ENCODE measurements at regions not wholly inside any gene's neighbourhood (a gene's known extent, or its start where the extent isn't known, plus 50 kb on each side); places are given as distances from the start of the nearest gene placed in this dataset.

DNA sequence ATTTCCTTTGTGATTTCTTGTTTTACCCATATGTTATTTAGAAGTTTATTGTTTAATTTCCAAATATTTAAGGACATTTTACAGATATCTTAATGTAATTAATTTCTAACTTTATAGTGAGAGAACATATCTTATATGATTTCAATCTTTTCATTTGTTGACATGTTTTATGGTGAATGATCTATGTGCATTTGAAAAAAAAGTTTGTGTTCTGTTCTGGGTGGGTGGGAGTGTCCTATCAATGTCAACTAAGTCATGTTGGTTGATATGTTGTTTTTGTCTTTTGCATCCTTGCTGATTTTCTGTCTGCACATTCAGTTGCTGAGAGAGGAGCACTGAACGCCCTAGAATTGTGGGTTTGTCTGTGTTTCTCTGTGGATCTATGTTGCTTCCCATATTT is 50.3 kb upstream of the CBFA2T3 start:
- H3K9ac ChIP-seq (ENCODE audit: low read length), result no peak overlapping the region
- peaks cover 10% of the 10 kb centered on the region for H3K27me3 ChIP-seq (replicated peaks; ENCODE audit: control insufficient read depth, insufficient read depth, low read length)
- no peaks in the 10 kb centered on the region for H3K4me1 ChIP-seq (ENCODE audit: control insufficient read depth, insufficient read depth, low read length)
- DNase-seq (ENCODE audit: low read depth), result no peak
- no peak overlapping the region for H3K4me3 ChIP-seq (ENCODE audit: low read length)
- H3K36me3 ChIP-seq (ENCODE audit: control insufficient read depth, insufficient read depth, low read length, severe bottlenecking), result no peaks in the 10 kb centered on the region
- peaks cover 49% of the 10 kb centered on the region for H3K9me3 ChIP-seq (ENCODE audit: control insufficient read depth, low read length)

DNA sequence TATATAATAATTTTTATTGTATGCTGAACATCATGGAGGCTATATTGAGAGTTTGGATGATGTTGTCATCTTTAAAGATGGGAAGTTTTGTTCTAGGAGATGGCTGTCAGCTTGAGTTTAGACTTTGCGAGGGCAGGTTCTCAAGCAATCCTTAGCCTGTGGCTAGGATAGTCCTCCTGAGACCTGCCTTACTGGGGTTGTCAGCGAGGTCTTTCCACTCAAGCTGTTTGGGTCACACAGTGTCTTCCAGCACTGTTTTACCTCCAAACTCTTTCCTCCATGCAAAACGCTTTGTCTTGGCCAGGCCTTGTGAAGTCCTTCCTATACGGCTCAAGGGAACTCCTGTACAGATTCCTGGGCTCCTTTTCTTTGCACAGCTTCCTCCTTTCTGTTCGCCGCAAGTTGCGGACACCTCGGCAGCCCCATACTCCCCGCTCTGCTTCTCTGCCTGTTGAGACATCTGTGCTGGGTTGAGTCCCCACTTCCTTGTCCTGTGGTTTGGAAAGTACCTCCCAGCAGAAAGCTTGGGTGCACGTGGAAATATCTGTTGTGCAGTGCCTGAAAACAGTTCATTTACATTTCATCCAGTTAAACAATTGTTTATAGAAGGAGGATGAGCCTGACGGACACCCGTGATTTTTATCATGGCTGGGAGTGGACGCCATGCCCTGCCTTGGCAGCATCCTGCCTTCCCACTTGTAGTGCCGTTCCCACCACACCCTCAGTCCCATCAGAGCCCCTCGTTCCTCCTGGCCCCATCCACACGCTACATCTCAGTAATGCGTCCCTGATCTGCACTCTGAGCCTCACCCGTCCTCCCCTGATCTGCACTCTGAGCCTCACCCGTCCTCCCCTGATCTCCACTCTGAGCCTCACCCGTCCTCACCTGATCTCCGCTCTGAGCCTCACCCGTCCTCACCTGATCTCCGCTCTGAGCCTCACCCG is 55.0 kb upstream of the CBFA2T3 start:
- H3K36me3 ChIP-seq (ENCODE audit: control insufficient read depth, insufficient read depth, low read length, severe bottlenecking), result no peaks in the 10 kb centered on the region
- H3K27me3 ChIP-seq (replicated peaks; ENCODE audit: control insufficient read depth, insufficient read depth, low read length), result peaks cover 21% of the 10 kb centered on the region
- no peak overlapping the region for H3K9ac ChIP-seq (ENCODE audit: low read length)
- peaks cover 28% of the 10 kb centered on the region for H3K9me3 ChIP-seq (ENCODE audit: control insufficient read depth, low read length)
- no peak for DNase-seq (ENCODE audit: low read depth)
- no peaks in the 10 kb centered on the region for H3K4me1 ChIP-seq (ENCODE audit: control insufficient read depth, insufficient read depth, low read length)
- no peak overlapping the region for H3K4me3 ChIP-seq (ENCODE audit: low read length)

DNA sequence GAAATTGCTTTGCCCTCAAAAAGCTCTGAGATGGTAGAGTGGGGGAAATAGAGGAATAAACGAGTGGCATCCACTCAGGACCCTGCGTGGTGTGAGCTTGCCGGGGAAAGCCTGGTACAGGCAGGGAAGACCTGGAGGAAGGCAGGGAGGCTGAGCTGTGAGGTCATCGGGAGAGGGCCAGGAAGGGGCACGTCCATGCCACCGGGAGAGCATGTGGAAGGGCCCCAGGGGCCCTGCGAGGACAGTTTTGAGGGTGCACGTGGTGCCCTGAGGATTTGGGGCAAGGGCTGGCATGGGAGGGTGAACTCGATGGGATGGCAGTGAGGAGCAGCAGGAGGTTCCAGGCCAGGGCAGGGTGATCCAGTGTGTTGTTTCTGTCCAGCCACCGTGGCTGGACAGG is 56.3 kb upstream of the CBFA2T3 start:
- no peak overlapping the region for H3K4me3 ChIP-seq (ENCODE audit: low read length)
- no peak overlapping the region for H3K9ac ChIP-seq (ENCODE audit: low read length)
- no peak for DNase-seq (ENCODE audit: low read depth)
- H3K4me1 ChIP-seq (ENCODE audit: control insufficient read depth, insufficient read depth, low read length), result no peaks in the 10 kb centered on the region
- H3K27me3 ChIP-seq (replicated peaks; ENCODE audit: control insufficient read depth, insufficient read depth, low read length), result peaks cover 30% of the 10 kb centered on the region
- H3K9me3 ChIP-seq (ENCODE audit: control insufficient read depth, low read length), result peaks cover 20% of the 10 kb centered on the region
- H3K36me3 ChIP-seq (ENCODE audit: control insufficient read depth, insufficient read depth, low read length, severe bottlenecking), result no peaks in the 10 kb centered on the region

DNA sequence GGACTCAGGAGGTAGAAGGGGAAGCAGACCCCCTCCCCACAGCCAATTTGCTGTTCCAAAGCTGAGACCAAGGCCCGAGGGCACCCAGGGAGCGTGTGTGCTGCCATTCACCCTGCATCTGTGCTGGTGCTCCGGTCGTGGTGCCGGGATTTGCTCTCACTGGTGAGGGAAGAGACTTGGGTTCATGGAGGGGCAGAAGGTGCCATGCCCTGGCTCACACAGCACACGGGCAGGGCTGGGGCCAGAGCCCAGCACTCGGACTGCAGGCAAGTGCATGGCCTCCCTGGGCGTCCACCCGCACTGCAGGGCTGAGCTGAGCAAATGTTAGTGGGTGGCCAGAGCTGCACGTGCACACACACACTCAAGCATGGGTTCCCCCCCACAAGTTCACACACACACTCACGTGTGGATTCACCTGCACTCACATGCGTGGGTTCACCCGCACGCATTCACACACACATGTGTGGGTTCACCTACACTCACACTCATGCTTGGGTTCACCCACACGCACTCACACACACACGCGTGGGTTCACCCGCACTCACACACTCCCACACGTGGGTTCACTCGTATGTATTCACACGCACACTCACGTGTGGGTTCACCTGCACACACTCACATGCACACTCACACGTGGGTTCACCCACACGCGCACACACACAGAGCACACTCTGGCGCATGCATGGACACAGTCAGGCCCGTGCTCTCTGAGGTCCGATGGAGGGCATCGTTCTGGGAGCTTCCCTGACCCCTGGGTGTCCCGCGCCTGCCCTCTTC is 57.0 kb upstream of the CBFA2T3 start:
- peaks cover 35% of the 10 kb centered on the region for H3K27me3 ChIP-seq (replicated peaks; ENCODE audit: control insufficient read depth, insufficient read depth, low read length)
- no peaks in the 10 kb centered on the region for H3K36me3 ChIP-seq (ENCODE audit: control insufficient read depth, insufficient read depth, low read length, severe bottlenecking)
- no peak overlapping the region for H3K9ac ChIP-seq (ENCODE audit: low read length)
- H3K4me1 ChIP-seq (ENCODE audit: control insufficient read depth, insufficient read depth, low read length), result no peaks in the 10 kb centered on the region
- H3K9me3 ChIP-seq (ENCODE audit: control insufficient read depth, low read length), result peaks cover 20% of the 10 kb centered on the region
- no peak overlapping the region for H3K4me3 ChIP-seq (ENCODE audit: low read length)
- DNase-seq (ENCODE audit: low read depth), result no peak

DNA sequence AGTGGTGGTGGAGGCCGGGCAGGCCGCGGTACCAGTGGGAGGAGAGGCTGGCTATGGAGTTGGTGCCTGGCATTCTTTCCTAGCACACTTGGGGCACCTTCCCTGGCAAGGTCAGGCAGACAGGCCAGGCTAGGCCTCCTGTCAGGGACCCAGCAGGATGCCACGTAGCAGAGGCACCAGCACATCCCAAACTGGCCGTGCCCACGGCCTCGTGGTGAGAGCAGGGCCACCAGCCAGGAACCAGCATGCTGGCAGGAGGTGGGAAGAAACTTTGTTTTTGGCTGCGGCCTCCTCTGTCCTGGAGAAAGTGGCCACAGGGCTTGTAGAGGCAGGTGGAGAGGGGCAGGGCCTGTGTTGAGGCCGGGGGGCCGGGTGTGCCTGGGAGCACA is 57.6 kb upstream of the CBFA2T3 start:
- Histone ChIP-seq H3K9me3 (ENCODE audit: control insufficient read depth, low read length) (peaks cover 20% of the 10 kb centered on the region), H3K4me3 (ENCODE audit: low read length) (no peak overlapping the region), H3K4me1 (ENCODE audit: control insufficient read depth, insufficient read depth, low read length) (no peaks in the 10 kb centered on the region), H3K36me3 (ENCODE audit: control insufficient read depth, insufficient read depth, low read length, severe bottlenecking) (no peaks in the 10 kb centered on the region), H3K9ac (ENCODE audit: low read length) (no peak overlapping the region), H3K27me3 (replicated peaks; ENCODE audit: control insufficient read depth, insufficient read depth, low read length) (peaks cover 40% of the 10 kb centered on the region)
- DNase-seq (ENCODE audit: low read depth), result no peak

DNA sequence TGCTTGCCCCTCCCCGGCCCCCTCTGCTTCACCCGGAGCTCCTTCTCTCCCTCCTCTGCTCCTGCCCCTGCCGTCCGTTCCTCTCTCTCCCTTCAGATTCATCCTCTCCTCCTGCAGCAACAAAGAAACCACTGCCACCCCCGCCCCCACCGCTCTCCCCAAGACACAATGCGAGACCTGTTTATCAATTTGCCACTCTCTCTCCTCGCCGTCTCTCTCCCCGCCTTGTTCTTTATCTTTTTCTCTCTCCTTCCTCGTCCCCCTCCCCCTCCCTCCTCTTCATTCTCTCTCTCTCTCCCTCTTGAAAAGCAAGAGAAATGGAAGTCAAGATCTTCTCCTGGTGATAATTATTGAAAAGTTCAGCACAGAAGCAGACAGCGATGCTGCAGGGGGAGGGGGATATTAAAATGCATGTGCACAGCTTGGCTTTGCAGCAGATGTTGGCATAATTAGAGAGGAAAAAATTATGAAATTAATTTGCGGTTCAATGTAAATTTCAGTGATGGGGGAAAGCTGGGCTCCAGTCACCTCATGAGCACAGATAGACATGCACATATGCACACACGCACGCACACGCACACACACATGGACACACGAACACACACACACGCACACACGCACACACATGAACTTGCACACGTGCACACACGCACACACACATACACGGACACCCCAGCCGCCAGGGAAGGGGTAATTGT is 58.1 kb upstream of the CBFA2T3 start:
- H3K4me3 ChIP-seq (ENCODE audit: low read length), result no peak overlapping the region
- DNase-seq (ENCODE audit: low read depth), result no peak
- peaks cover 20% of the 10 kb centered on the region for H3K9me3 ChIP-seq (ENCODE audit: control insufficient read depth, low read length)

DNA sequence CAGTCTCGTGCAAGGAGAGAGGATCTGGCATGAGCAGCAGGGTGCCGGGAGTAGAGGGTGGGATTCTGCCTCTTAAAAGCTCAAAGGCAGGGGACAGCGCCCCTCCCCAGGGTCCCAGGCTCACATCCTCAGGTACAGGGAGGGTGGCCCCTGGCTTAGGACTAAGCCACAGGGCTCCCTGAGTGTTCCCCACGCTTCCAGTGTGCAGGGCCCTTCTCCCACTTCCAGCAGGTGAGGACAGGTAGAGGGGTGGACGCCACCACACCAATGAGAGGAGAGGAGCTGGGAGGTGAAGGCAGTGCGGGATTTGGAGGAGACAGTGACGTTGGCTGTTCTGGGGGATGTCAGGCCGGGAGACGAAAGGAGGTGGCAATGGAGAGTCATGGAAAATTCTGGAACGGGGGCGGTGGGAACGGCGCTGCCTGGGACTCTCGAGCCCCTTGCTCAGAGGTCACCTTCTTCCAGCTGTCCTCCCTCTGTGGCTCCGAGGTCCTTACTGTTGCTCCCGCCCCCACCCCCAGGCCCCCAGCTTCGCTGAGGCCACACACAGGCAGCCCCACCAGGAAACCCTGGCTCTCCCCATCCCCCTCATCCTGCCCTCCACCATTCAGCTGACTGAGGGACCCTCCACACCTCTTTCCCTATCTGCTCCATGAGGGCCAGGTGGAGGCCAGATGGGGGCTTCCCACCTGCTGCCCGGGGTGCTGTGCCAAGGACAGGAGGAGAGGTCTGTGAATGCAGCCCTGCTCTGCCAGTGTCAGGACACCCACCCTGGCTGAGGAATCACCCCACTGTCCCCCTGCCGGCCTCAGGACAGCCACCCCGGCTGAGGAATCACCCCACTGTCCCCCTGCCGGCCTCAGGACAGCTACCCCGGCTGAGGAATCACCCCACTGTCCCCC is 57.7 kb upstream of the ACSF3 start:
- no peak for DNase-seq (ENCODE audit: low read depth)
- H3K4me1 ChIP-seq (ENCODE audit: control insufficient read depth, insufficient read depth, low read length), result no peaks in the 10 kb centered on the region
- H3K4me3 ChIP-seq (ENCODE audit: low read length), result no peak overlapping the region
- H3K27me3 ChIP-seq (replicated peaks; ENCODE audit: control insufficient read depth, insufficient read depth, low read length), result peaks cover 48% of the 10 kb centered on the region
- no peaks in the 10 kb centered on the region for H3K36me3 ChIP-seq (ENCODE audit: control insufficient read depth, insufficient read depth, low read length, severe bottlenecking)
- no peak overlapping the region for H3K9ac ChIP-seq (ENCODE audit: low read length)
- H3K9me3 ChIP-seq (ENCODE audit: control insufficient read depth, low read length), result peaks cover 15% of the 10 kb centered on the region

More for the DNA sequence above, 58.1 kb upstream of the CBFA2T3 start:
- H3K9ac ChIP-seq (ENCODE audit: low read length), result no peak overlapping the region
- peaks cover 40% of the 10 kb centered on the region for H3K27me3 ChIP-seq (replicated peaks; ENCODE audit: control insufficient read depth, insufficient read depth, low read length)
- H3K4me1 ChIP-seq (ENCODE audit: control insufficient read depth, insufficient read depth, low read length), result no peaks in the 10 kb centered on the region
- H3K36me3 ChIP-seq (ENCODE audit: control insufficient read depth, insufficient read depth, low read length, severe bottlenecking), result no peaks in the 10 kb centered on the region

DNA sequence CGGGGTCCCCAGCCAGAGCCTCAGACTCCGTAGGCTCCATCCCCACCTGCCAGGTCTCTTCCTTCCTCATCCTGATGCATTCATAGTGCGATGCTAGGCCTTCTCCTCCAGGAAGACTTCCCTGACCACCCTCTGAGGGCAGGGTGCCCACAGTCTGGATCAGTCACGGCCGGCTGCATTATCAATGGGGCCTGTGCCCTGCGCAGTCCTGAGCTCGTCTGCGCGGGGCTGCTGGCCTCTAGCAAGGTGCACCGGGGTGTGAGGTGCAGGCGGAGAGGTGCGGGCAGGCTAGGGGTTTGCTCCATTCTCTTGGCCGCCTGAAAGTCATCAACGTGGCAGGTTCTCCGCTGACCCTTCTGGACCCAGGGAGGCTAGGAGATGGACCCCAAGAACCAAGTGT is 56.9 kb upstream of the ACSF3 start:
- Histone ChIP-seq H3K36me3 (ENCODE audit: control insufficient read depth, insufficient read depth, low read length, severe bottlenecking) (no peaks in the 10 kb centered on the region), H3K9ac (ENCODE audit: low read length) (no peak overlapping the region), H3K27me3 (replicated peaks; ENCODE audit: control insufficient read depth, insufficient read depth, low read length) (peaks cover 49% of the 10 kb centered on the region), H3K4me3 (ENCODE audit: low read length) (no peak overlapping the region), H3K9me3 (ENCODE audit: control insufficient read depth, low read length) (peaks cover 7% of the 10 kb centered on the region), H3K4me1 (ENCODE audit: control insufficient read depth, insufficient read depth, low read length) (no peaks in the 10 kb centered on the region)
- DNase-seq (ENCODE audit: low read depth), result no peak

DNA sequence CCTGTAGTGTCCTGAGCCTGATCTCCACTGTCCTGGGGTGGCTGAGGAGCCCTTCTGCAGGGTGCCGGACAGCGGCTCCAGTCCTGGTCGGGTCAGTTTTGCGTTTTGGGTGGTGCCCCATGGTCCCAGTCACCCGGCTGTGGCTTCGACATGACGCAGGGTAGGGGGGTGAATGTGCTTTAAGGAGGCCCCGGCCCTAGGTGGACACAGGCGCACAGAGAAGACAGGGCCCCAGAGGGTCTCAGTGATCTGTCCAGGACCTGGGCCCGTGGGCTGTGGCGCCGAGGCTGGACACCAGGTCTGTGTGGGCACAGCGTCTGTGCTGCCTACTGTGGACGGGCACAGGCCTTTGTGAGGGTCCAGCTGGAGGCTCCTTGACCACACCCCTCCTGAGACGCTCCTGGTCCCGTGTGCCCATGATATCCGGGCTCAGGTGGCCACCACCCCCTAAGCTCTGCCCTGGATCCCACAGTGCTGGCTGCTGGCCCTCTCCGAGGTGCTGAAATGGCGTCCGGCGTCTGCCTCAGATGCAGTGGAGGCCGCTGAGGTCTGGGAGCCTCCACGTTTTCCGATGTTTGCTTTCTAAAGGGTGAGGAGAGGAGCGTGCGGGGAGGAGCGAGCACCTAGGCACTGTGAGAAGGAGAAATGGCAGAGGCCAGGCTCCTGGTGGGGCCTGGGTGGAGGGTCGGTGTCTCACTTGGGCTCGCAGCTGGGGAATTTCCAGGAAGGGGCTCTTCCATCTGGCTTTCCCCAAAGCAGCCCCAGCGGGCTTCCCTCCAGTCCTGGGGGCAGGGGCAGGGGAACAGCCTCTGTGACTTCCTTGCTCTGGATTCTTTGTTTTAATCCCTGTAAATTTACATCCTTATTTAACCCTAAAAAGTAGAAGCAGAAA is 56.1 kb upstream of the ACSF3 start:
- Histone ChIP-seq H3K9me3 (ENCODE audit: control insufficient read depth, low read length) (no peaks in the 10 kb centered on the region), H3K36me3 (ENCODE audit: control insufficient read depth, insufficient read depth, low read length, severe bottlenecking) (no peaks in the 10 kb centered on the region), H3K27me3 (replicated peaks; ENCODE audit: control insufficient read depth, insufficient read depth, low read length) (peaks cover 47% of the 10 kb centered on the region), H3K4me1 (ENCODE audit: control insufficient read depth, insufficient read depth, low read length) (no peaks in the 10 kb centered on the region), H3K4me3 (ENCODE audit: low read length) (no peak overlapping the region), H3K9ac (ENCODE audit: low read length) (no peak overlapping the region)
- peak; percentile 64 for DNase-seq (ENCODE audit: low read depth)

DNA sequence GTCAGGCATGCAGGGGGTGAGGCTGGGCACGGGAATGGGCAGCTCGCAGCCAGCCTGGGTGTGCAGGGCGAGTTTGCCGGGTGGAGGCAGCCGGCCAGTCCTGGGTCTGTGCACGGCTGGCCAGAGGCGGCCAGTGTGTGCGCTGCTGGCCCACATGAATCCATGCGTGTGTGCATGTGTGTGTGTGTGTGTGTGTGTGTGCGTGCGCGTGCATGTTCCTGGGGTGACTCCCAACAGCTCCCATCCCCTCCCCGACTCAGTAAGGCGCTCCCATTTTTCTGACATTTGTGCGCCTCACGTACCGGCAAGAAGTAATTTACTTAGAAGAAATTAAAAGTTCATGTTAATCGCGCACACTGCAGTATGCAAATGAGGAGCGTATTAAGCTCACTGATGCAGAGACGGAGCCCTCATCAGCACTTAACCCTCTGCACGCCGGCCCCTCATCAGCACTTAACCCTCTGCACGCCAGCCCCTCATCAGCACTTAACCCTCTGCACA is 55.4 kb upstream of the ACSF3 start:
- no peaks in the 10 kb centered on the region for H3K4me1 ChIP-seq (ENCODE audit: control insufficient read depth, insufficient read depth, low read length)
- H3K36me3 ChIP-seq (ENCODE audit: control insufficient read depth, insufficient read depth, low read length, severe bottlenecking), result no peaks in the 10 kb centered on the region
- DNase-seq (ENCODE audit: low read depth), result no peak
- H3K9me3 ChIP-seq (ENCODE audit: control insufficient read depth, low read length), result no peaks in the 10 kb centered on the region
- peaks cover 47% of the 10 kb centered on the region for H3K27me3 ChIP-seq (replicated peaks; ENCODE audit: control insufficient read depth, insufficient read depth, low read length)
- no peak overlapping the region for H3K4me3 ChIP-seq (ENCODE audit: low read length)
- no peak overlapping the region for H3K9ac ChIP-seq (ENCODE audit: low read length)
